ENCODE measurements at regions not wholly inside any gene's neighbourhood (a gene's known extent, or its start where the extent isn't known, plus 50 kb on each side); places are given as distances from the start of the nearest gene placed in this dataset.

DNA sequence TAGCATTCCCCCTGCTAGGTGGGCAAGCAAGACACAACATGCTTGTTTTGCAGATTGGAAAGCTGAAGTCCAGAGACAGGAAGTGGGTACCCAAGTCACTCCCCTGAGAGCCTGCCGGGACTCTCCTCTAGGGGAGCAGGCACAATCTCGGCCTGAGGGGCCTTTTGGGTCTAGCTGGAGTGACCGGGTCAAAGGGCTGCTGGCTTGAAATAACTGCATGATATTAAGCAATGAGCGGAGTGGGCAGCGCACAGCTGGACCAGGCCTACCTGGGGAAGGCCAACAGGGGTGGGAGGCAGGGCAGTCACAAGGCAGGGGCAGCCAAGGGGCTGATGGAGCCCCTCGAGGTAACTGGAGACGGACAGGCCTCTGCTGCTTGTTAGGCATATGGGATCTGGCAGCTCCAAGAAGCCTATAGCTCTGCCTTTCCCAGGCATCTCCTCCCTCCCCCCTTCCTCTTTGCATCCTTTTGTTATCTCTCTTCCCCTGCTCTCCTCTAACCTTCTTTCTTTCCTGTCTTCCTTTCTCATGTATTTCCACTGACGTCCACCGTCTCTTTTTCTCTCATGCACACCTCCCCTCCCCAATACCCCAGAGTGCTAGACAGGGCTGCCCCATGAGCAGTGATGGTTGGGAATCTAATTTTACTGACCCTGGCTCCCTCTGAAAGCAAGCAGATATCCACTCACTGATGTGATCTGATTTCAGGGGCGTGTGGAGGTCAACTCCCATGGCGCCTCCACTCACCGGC lies 237.5 kb downstream of the LOXHD1 start:
- H3K27me3 ChIP-seq (ENCODE audit: insufficient read depth, low read length), result no peaks in the 10 kb centered on the region
- H3K79me2 ChIP-seq (ENCODE audit: insufficient read depth, low read length), result no peaks in the 10 kb centered on the region
- H4K20me1 ChIP-seq (ENCODE audit: insufficient read depth), result no peaks in the 10 kb centered on the region
- no peak for TF ChIP-seq ZFX (IDR thresholded peaks at IDR 0.05)
- TF ChIP-seq, protein P1, sequence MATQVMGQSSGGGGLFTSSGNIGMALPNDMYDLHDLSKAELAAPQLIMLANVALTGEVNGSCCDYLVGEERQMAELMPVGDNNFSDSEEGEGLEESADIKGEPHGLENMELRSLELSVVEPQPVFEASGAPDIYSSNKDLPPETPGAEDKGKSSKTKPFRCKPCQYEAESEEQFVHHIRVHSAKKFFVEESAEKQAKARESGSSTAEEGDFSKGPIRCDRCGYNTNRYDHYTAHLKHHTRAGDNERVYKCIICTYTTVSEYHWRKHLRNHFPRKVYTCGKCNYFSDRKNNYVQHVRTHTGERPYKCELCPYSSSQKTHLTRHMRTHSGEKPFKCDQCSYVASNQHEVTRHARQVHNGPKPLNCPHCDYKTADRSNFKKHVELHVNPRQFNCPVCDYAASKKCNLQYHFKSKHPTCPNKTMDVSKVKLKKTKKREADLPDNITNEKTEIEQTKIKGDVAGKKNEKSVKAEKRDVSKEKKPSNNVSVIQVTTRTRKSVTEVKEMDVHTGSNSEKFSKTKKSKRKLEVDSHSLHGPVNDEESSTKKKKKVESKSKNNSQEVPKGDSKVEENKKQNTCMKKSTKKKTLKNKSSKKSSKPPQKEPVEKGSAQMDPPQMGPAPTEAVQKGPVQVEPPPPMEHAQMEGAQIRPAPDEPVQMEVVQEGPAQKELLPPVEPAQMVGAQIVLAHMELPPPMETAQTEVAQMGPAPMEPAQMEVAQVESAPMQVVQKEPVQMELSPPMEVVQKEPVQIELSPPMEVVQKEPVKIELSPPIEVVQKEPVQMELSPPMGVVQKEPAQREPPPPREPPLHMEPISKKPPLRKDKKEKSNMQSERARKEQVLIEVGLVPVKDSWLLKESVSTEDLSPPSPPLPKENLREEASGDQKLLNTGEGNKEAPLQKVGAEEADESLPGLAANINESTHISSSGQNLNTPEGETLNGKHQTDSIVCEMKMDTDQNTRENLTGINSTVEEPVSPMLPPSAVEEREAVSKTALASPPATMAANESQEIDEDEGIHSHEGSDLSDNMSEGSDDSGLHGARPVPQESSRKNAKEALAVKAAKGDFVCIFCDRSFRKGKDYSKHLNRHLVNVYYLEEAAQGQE (IDR thresholded peaks at IDR 0.05; ENCODE audit: low read depth), result no peak
- H3K9ac ChIP-seq (ENCODE audit: low read length), result no peak overlapping the region
- POLR2A ChIA-PET, result no interaction called here
- RAD21 ChIA-PET (ENCODE audit: low non-redundant PET in 1 of 2, low total read pairs in 2 of 2, uncharacterized antibody in 2 of 2, unreplicated experiment in 2 of 2), result no interaction called here
- no peaks in the 10 kb centered on the region for H3K9me2 ChIP-seq (ENCODE audit: insufficient read depth)
- CTCF ChIA-PET, result no interaction called here
- no peaks in the 10 kb centered on the region for H3K9me3 ChIP-seq (ENCODE audit: control insufficient read depth in 1 of 2, insufficient read depth in 1 of 2, low read depth in 1 of 2, low read length in 2 of 2)
- DNase-seq (ENCODE audit: low read depth, low spot score), result no peak
- ATAC-seq, result no peak
- H3K4me3 ChIP-seq (replicated peaks in 1 of 2; ENCODE audit: low read depth in 1 of 2, low read length in 2 of 2), result no peak overlapping the region
- no peak overlapping the region for H3K4me2 ChIP-seq (ENCODE audit: low read length)
- no peak overlapping the region for H3K27ac ChIP-seq (ENCODE audit: low read depth, low read length)
- H3K4me1 ChIP-seq (ENCODE audit: control insufficient read depth in 1 of 2, insufficient read depth in 2 of 2, low read length in 2 of 2), result peaks cover 2 to 8% of the 10 kb centered on the region in 2 experiments
- no peak overlapping the region for H2AFZ ChIP-seq (ENCODE audit: low read depth, low read length, poor library complexity, severe bottlenecking)
- BruUV-seq (replicated peaks), result no TSS peak
- intact Hi-C loops (cut with micrococcal nuclease), result no loop called here
- H3K36me3 ChIP-seq (ENCODE audit: control insufficient read depth in 1 of 2, insufficient read depth in 2 of 2, low read length in 2 of 2), result no peaks in the 10 kb centered on the region

- ChIA-PET RAD21 (ENCODE audit: low non-redundant PET in 1 of 2, low total read pairs in 2 of 2, uncharacterized antibody in 2 of 2, unreplicated experiment in 2 of 2) (no interaction called here), CTCF (no interaction called here)
- H3K36me3 ChIP-seq (ENCODE audit: control insufficient read depth in 1 of 2, insufficient read depth in 2 of 2, low read length in 2 of 2), result no peaks in the 10 kb centered on the region
These were observed 235.0 kb downstream of the LOXHD1 start for GRCh38 chr18:46421973-46422551.

More at GRCh38 chr18:46421973-46422551, 235.0 kb downstream of the LOXHD1 start:
- H4K20me1 ChIP-seq (ENCODE audit: insufficient read depth), result no peaks in the 10 kb centered on the region
- H3K27ac ChIP-seq (ENCODE audit: low read depth, low read length), result no peak overlapping the region
- no peak for ATAC-seq
- H3K4me1 ChIP-seq (ENCODE audit: control insufficient read depth in 1 of 2, insufficient read depth in 2 of 2, low read length in 2 of 2), result peaks cover 10 to 11% of the 10 kb centered on the region in 2 experiments
- H3K4me2 ChIP-seq (ENCODE audit: low read length), result no peak overlapping the region
- no TSS peak for BruUV-seq (replicated peaks)
- H3K4me3 ChIP-seq (replicated peaks in 1 of 2; ENCODE audit: low read depth in 1 of 2, low read length in 2 of 2), result no peak overlapping the region
- no peak overlapping the region for H2AFZ ChIP-seq (ENCODE audit: low read depth, low read length, poor library complexity, severe bottlenecking)
- no peak for TF ChIP-seq YY1 (IDR thresholded peaks at IDR 0.05; ENCODE audit: extremely low read depth, insufficient replicate concordance, low read depth, low read length)
- TF ChIP-seq, protein P2, sequence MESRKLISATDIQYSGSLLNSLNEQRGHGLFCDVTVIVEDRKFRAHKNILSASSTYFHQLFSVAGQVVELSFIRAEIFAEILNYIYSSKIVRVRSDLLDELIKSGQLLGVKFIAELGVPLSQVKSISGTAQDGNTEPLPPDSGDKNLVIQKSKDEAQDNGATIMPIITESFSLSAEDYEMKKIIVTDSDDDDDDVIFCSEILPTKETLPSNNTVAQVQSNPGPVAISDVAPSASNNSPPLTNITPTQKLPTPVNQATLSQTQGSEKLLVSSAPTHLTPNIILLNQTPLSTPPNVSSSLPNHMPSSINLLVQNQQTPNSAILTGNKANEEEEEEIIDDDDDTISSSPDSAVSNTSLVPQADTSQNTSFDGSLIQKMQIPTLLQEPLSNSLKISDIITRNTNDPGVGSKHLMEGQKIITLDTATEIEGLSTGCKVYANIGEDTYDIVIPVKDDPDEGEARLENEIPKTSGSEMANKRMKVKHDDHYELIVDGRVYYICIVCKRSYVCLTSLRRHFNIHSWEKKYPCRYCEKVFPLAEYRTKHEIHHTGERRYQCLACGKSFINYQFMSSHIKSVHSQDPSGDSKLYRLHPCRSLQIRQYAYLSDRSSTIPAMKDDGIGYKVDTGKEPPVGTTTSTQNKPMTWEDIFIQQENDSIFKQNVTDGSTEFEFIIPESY (IDR thresholded peaks at IDR 0.05; ENCODE audit: extremely low read depth, insufficient replicate concordance, low read length), result no peak
- no peak for TF ChIP-seq JUND (IDR thresholded peaks at IDR 0.05)
- TF ChIP-seq CBX3 (IDR thresholded peaks at IDR 0.05; ENCODE audit: low read depth), result no peak
- no peak for TF ChIP-seq CTCF (IDR thresholded peaks at IDR 0.05 in 2 of 3, conservative IDR thresholded peaks at IDR 0.05 in 1 of 3; ENCODE audit: borderline replicate concordance in 1 of 3, insufficient read depth in 1 of 3, low read depth in 2 of 3, low read length in 2 of 3)
- no peak for TF ChIP-seq EZH2phosphoT487 (IDR thresholded peaks at IDR 0.05; ENCODE audit: borderline replicate concordance)
- TF ChIP-seq TCF7L2 (IDR thresholded peaks at IDR 0.05; ENCODE audit: borderline replicate concordance, extremely low read depth, insufficient read depth, insufficient read length), result no peak
- no peak for TF ChIP-seq SIN3A (IDR thresholded peaks at IDR 0.05; ENCODE audit: low read depth)
- no peak for TF ChIP-seq RAD21 (IDR thresholded peaks at IDR 0.05; ENCODE audit: low read depth)
- no peaks in the 10 kb centered on the region for H3K79me2 ChIP-seq (ENCODE audit: insufficient read depth, low read length)
- DNase-seq (ENCODE audit: low read depth, low spot score), result no peak
- POLR2A ChIA-PET, result no interaction called here
- H3K9me2 ChIP-seq (ENCODE audit: insufficient read depth), result no peaks in the 10 kb centered on the region
- no peaks in the 10 kb centered on the region for H3K9me3 ChIP-seq (ENCODE audit: control insufficient read depth in 1 of 2, insufficient read depth in 1 of 2, low read depth in 1 of 2, low read length in 2 of 2)
- intact Hi-C loops (cut with micrococcal nuclease), result no loop called here
- no peaks in the 10 kb centered on the region for H3K27me3 ChIP-seq (ENCODE audit: insufficient read depth, low read length)
- H3K9ac ChIP-seq (ENCODE audit: low read length), result no peak overlapping the region

All from HCT116 (cell line).